ENCODE measurements at regions not wholly inside any gene's neighbourhood (a gene's known extent, or its start where the extent isn't known, plus 50 kb on each side); places are given as distances from the start of the nearest gene placed in this dataset.

- no peak for DNase-seq (ENCODE audit: low read depth)
These were observed 1377.3 kb downstream of the TBC1D22A start for GRCh38 chr22:48139776-48140175.

- DNase-seq (ENCODE audit: low read depth), result no peak
These were observed 1376.4 kb downstream of the TBC1D22A start for GRCh38 chr22:48138855-48139254.

GRCh38 chr22:48138427-48138826 lies 1376.0 kb downstream of the TBC1D22A start:
- DNase-seq (ENCODE audit: low read depth), result no peak

GRCh38 chr22:48137640-48138039 lies 1375.2 kb downstream of the TBC1D22A start:
- no peak for DNase-seq (ENCODE audit: low read depth)

- no peak for DNase-seq (ENCODE audit: low read depth)
These were observed 1373.1 kb downstream of the TBC1D22A start for GRCh38 chr22:48135592-48135991.

DNA sequence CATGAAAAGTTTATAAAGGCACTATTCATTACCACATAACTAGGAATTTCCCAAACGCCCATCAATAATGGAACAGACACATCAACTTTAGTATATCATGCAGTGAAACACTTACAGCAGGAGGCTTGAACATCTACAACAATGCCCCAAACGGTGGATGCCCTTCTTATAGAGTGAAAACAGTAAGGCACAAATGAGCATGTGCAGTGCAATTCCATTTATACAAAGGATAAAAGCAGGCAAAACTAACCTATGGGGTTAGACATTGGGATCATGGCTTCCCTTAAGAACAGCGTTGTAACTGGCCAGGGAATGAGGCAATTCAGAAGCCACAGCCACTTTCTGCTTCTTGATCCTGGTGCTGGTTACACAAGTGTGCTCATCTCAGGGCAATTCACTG lies 1363.0 kb downstream of the TBC1D22A start:
- no peak for DNase-seq (ENCODE audit: low read depth)

DNA sequence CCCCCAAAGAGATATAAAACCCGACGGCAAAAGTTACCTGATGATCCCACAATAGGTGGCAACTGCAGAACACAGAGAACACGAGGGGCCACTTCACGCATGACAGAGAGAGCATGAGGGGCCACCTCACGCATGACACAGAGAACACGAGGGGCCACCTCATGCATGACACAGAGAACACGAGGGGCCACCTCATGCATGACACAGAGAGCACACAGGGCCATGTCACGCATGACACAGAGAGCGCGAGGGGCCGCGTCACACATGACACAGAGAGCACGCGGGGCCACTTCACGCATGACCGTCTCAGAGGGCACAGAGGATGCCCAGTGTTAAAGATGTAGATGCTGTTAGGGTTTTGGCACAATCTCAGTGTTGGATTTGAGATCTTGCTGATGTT lies 1359.5 kb downstream of the TBC1D22A start:
- no peak for DNase-seq (ENCODE audit: low read depth)

- DNase-seq (ENCODE audit: low read depth), result no peak
These were observed 1356.2 kb downstream of the TBC1D22A start for GRCh38 chr22:48118654-48119053.

DNA sequence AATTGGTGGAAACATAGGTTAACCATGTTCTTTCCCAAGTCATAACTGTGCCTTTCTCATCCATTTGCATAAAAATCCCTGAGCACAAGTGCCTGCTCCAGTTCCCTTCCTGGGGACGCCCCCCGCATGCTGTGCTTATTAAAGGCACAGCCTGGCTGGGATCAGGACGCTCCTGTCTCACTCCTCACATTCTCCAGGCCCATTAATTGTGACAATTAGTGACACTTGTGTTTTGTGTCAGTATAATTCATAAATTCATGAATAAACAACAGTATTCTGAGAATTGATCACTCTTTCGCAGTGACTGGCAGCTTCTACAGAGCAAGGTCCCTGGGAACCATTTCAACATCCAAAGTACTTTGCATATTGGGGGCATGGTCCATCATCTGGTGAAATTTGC lies 1354.4 kb downstream of the TBC1D22A start:
- DNase-seq (ENCODE audit: low read depth), result no peak

- DNase-seq (ENCODE audit: low read depth), result no peak
These were observed 1350.5 kb downstream of the TBC1D22A start for GRCh38 chr22:48112687-48113521.

DNA sequence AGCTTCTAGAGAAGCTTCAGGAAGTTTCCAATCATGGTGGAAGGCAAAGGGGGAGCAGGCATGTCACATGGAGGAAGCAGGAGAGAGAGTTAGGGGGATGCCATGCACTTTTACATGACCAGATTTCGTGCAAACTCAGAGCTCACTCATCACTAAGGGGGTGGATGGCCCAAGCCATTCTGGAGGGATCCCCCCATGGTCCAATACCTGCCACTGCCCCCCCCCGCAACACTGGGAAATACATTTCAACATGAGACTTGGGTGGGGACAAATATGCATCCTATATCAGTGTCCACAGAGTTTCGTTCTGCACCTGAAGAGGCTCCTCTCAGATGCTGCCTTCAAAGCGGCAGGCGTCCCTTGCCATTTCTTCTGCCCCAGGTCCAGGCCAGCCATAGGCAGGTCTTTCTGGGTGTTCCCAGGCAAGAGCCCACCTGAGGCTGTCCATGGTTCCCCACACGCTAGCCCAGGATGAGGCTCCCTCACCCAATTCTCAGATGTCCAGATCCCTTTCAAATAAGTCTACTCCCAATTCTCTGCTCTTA lies 1344.3 kb downstream of the TBC1D22A start:
- no peak for DNase-seq (ENCODE audit: low read depth)

DNA sequence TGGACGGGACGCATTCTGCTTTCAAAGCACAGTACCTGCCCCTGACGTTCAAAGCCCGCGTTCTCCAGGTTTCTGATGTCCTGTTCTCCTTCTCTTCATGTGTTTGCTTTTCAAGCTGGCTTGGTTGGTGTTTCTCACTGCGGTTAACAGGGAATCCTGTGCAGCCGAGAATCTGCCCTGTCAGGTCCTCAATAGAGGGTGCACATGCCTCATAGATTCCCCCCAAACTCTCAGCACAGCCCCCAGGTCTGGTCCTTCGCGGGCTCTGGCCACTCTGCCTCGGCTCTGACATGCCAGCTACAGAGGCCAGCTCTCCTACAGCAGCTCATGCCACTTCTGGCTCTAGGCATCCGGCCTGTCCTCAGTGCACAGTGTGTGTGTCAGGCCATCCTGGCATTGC lies 1343.8 kb downstream of the TBC1D22A start:
- DNase-seq (ENCODE audit: low read depth), result no peak

- DNase-seq (ENCODE audit: low read depth), result no peak
These were observed 1342.8 kb downstream of the TBC1D22A start for GRCh38 chr22:48105259-48105658.

DNA sequence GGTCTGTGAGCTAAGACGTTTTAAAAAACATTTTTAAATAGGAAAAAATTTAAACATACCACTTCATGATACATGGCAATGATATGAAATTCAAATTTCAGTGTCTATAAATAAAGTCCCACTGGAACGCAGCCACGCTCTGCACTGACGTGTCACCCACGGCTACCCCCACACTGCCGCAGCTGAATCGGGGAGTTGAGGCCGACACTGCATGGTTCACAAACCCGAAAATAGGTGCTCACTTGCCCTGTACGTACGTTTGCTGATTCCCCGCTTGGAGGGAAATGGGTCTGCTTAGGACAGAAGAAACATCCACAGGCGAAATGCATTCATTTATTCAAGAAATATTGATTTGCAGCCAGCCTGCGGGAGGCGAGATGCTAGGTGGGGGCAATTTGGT lies 1342.3 kb downstream of the TBC1D22A start:
- no peak for DNase-seq (ENCODE audit: low read depth)

DNA sequence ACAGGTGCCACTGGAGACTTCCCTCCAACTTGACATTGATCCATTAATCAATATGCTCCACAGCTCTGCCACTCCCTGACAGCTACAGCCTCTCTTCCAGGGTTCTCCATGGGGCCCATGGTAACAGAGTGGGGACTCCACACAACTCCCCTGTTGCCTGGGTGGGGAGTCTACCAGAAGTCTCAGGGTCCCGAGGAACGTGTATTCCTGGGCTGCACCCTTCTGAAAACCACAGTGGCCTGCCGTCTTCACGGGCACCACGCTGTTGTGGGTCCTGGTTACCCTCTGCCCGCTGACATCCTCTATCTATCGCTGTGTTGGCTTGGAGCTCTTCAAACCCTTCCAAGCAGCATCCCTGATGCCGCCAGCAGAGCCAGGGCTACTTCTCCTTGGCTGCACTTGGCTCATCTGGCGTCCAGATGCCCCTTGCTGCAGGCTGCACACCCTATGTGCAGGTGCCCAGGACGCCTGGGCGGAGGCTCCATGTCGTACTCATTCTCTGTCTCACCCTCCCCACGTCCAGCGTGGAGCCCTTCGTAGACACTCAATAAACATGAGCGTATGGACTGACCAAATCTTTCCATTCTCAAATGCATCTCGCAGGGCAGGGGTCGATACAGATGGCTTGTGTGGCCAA lies 1341.8 kb downstream of the TBC1D22A start:
- DNase-seq (ENCODE audit: low read depth), result no peak

DNA sequence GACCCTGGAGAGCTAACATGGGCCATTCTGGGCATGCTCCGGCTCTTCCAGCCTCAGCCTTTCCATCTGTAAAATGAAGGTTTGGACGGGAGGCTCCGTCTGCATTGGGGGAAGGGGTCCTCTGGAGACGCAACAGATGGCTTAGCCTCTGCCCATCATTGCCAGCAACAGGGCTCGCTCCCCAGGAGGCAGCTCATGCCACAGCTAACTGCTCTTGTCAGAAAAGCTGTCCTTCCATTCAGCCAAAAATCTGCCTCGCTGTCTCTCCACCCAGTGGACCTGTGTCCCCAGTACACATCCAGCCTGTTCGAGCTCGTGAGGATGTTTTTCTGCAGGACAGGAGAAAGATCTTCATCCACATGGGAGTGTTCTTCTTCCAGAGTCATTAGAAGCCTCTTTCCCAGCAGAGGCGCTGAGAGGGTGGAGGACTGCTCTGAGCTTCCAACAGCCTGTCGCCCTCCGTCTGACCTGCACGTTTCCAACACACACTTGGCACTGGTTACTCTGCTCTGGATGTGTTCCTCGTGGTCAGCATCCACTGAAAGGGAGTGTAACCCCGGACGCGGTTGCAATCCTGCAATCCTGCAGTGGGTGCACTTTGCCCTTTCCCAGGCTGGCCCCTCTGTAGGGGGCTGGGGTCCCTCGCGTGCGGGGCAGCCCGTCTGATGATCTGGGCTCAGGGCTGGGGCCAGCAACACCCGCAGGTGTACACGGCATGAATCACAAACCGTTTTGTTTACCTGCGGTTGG lies 1340.9 kb downstream of the TBC1D22A start:
- no peak for DNase-seq (ENCODE audit: low read depth)

- no peak for DNase-seq (ENCODE audit: low read depth)
These were observed 1340.1 kb downstream of the TBC1D22A start for GRCh38 chr22:48102581-48102980.

GRCh38 chr22:48101704-48102103 lies 1339.3 kb downstream of the TBC1D22A start:
- DNase-seq (ENCODE audit: low read depth), result no peak

GRCh38 chr22:48100685-48101417 lies 1338.4 kb downstream of the TBC1D22A start:
- no peak for DNase-seq (ENCODE audit: low read depth)

DNA sequence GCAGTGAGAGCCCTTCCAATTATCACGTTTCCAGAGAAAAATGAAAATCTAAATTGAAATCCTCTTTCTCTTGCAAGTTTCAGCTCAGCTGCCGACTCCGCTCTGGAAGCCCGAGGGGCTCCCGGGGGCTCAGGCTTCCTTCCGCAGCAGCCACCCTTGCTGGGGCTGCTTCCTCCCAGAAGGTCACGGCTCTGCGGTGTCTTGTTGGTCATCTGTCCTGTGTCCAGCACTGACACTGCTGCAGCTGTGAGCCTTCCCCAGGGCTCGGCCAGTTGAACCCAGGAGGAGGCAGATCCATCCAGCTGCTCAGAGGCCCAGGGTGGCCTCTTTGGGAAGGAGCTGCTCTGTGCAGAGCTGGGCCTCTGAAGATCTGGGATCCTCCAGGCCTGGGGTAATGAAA lies 1337.2 kb downstream of the TBC1D22A start:
- no peak for DNase-seq (ENCODE audit: low read depth)

GRCh38 chr22:48099251-48099650 lies 1336.8 kb downstream of the TBC1D22A start:
- no peak for DNase-seq (ENCODE audit: low read depth)

DNA sequence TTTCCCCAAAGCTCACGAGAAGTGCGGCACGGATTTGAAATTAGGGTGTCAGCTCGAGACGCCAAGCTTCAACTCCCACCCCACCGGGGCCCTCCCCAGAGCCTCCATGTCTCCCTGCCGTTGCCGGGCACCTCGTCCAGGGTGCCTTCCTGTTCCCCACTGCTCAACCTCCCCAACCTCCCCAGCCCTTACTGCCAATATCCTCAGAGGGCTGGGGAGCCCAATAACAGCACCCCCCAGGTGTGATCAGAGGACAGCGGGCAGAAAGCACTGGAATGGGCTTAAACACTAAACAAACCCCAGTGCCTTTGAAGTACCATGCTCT lies 1336.4 kb downstream of the TBC1D22A start:
- no peak for DNase-seq (ENCODE audit: low read depth)

All from activated T-helper 1 cell treated with Interleukin-2 at 50 U/mL for 16 hours (primary cell).